HG03571 (cell line): ENCODE measurements at regions not wholly inside any gene's neighbourhood (a gene's known extent, or its start where the extent isn't known, plus 50 kb on each side); places are given as distances from the start of the nearest gene placed in this dataset.

Experiments used
- ATAC-seq: cut with Tn5 transposase; IDR thresholded peaks from one replicate; pipeline ENCODE4 v1.9.1; 2021; ENCODE audit not compliant: unreplicated experiment

- no peak for ATAC-seq
These were observed 258.3 kb upstream of the TCF21 start for GRCh38 chr6:133630651-133631050.

DNA sequence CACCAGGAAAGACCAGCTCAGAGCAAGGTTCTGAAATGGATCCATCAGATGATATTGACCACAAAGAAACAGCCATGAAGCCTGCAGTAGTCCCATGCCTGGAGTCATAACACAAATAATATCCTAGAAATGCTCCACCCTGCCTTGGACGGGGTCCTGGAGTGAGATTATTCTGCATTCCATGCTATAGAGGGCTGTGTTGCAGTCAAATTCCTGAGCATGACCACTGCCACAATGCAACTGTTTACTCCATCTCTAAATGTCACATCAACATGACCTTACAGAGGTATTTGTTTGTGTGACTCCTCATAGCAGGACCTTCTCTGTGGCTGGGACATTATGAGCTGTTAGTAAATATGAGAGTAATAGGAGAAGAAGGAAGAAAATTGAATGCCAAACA is 257.5 kb upstream of the TCF21 start:
- ATAC-seq = no peak

DNA sequence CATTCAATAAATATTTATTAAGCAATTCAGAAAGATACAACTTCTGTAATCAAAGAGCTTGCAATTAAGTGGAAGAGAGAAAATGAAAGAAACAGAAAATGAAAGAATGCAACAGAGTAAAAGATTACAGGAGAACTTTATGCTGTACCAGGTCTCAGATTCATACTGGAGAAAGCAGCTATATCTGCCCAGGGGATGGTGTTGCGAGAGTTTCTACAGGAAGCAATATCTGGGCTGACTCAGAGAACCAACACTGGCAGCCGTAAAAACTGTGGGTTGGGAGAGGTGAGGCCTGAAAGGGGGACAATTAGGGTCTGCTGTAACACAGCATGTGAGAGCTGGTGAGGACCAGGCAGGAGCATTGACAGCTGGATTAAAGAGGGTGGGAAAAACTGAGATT is 256.7 kb upstream of the TCF21 start:
- ATAC-seq = no peak

- ATAC-seq = no peak
These were observed 256.0 kb upstream of the TCF21 start for GRCh38 chr6:133632906-133633305.

DNA sequence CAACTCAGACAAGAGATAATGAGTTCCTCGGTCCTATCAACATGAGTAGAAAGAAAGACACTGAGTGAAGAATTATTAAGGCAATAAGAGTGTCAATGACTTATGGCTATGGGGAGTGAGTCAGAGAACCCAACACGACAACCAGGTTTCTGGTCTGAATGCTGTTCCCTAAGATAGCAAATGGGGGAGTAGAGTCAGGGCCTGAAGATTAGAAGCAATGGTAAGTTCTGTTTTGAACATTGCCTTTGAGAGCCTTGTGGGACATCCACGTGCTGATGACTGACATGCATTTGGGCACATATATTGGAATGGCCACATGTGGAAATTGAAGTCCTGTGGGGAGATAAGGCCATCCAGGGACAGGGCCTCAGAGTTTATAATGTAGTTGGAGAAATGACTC is 254.4 kb upstream of the TCF21 start:
- no peak for ATAC-seq

- no peak for ATAC-seq
These were observed 253.5 kb upstream of the TCF21 start for GRCh38 chr6:133635447-133635846.

- no peak for ATAC-seq
These were observed 251.5 kb upstream of the TCF21 start for GRCh38 chr6:133637436-133637835.

DNA sequence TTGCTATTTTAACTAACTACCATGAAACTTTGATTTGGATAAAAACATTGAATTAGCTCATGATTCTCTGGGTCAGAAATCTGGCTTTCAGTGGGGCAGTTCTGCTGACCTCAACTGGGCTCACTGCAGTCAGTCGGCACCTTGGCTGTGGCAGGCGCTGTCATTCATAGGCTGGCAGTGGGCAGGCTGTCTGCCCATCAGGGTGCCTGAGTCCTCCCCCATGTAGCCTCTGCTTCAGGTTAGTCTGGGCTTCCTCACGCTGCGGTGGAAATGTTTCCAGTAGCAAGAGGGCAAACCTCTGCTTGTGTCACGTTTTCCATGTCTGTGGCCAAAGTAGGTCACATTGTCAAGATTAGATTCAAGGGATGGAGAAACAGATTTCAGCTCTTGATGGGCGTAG is 251.0 kb upstream of the TCF21 start:
- ATAC-seq = no peak

DNA sequence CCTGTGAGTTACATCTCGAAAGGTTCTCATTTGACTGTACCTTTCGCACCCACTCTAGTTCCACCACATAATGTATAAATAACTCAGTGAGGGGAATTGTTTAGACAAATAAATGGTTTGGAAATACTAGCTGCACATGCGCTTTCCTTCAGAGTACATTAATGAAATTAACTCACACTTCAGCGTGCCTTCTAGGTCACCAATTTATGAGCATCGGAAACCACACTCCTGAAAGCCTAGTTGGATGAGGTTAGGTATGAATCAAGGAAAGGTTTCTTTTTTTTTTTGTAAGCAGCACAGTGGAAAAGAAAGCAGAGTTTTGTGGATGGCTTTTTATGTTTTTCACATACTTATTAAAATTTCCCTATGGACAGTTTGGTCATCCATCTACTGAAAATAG is 247.8 kb upstream of the TCF21 start:
- no peak for ATAC-seq

- ATAC-seq = no peak
These were observed 244.4 kb upstream of the TCF21 start for GRCh38 chr6:133644548-133644891.

- ATAC-seq = no peak
These were observed 243.9 kb upstream of the TCF21 start for GRCh38 chr6:133644892-133645619.

GRCh38 chr6:133645966-133646740 is 242.8 kb upstream of the TCF21 start:
- ATAC-seq = no peak

GRCh38 chr6:133648581-133648980 is 240.3 kb upstream of the TCF21 start:
- no peak for ATAC-seq

DNA sequence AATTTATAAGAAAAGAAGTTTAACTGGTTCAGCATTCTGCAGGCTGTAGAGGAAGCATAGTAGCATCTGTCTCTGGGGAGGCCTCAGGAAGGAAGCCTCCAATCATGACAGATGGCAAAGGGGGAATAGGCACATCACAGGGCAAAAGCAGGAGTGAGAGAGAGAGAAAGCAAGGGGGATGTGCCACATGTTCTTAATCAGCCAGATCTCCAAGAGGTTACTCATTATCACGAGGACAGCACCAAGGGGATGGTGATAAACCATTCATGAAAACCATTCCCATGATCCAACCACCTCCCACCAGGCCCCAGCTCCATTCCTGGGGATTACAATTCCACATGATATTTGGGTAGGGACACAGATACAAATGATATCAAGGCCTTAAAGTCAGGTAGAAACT is 217.5 kb upstream of the TCF21 start:
- no peak for ATAC-seq

DNA sequence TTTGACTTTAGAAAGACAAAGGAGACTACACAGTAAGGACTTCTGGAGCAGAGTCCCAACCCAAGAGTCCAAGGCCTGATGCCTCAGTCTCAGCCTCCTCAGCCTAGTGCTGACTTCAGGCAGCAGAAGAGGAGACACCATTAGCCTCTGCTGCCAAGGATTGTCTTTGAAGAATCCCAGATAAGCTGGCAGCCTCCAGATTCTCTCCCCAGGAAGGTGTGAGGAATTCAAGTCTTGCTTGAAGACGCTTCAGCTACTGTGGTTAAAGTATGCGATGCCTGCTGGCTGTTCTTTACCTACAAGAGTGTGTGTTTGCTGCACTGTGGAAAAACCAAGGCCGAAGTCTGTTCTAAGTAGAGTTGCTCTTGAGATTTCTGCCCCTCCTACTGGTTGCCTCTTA is 215.9 kb upstream of the TCF21 start:
- no peak for ATAC-seq

DNA sequence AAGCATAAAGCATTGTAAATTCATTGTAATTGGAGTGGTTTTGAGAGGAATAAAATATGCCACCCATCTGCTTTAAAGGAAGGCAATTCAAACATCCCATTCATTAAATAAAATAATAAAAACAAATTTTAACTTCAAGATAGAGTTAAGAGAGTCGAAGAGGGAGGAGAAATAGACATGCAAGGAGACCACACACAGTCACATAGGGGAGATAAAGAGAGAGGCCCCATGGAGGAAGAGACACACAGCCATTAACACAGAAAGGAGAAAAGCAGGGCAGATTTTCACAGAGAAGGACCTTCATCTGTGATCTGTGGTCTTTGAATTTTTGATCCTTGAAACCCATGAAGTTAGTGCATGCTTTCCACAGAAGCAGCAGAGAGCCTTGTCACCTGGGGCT is 214.3 kb upstream of the TCF21 start:
- no peak for ATAC-seq

GRCh38 chr6:133680994-133681393 is 207.9 kb upstream of the TCF21 start:
- no peak for ATAC-seq

DNA sequence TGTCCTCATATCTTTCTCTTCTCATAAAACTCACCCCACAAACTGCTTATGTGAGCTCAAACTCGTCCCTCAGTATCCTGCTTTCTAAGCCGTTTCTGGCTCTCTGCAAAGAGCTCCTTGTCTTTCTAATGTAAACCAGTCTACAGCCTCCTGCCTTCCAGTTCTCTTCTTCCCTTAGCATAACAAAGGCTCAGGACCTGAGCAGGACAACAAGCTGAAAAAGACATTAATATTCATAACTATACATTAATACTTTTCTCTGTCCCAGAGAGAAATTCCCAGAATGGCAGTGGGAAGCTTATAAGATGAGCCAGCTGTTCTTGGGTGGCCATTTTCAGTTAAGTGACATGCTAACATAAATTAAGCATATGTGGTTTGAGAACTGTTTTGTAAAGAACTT is 207.0 kb upstream of the TCF21 start:
- ATAC-seq = no peak

DNA sequence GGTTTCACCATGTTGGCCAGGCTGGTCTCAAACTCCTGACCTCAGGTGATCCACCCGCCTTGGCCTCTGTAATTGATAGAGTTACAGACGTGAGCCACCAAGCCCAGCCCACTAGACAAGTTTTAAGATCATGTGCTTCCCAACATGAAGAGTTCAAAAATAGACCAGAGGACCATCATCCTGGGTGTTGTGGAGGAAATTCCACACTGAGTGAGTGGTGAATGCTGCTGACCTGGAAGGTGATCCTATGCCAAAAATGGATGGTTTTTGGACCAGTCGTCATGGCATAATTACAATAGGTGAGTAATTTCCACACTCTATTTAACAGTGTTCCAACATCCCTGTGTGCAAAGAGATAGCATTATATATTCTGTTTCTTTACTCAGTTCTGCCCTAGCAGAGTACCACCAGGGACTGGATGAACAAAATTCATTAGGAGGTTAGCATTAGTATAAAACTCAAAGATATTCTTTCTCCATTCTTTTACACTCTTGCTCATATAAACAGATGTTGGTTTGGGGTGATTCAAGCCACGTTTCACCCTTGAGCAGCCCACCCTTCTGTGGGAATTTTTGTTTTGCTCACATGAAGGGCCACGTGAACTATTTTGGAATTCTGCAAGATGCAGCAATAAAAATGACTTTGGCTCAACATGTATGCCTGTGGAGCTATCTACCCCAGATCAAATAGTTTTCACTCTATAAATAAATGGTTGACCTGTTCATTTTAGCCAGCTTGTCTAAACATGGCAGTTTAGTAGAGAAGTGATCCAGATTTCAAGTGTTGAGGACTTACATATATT is 206.2 kb upstream of the TCF21 start:
- ATAC-seq = no peak

DNA sequence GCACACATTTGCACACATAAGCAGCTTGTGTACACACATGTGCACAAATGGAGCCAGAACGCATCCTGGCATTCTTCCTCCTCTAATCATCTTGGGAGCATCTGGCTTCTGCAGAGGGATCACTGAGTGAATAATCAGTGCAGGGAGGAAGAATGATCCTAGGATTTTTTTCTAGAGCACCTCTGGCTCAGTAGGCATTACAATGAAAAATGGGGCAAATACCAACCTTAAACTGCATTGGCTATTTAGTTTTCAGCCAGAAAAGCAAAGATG is 205.7 kb upstream of the TCF21 start:
- ATAC-seq = no peak

DNA sequence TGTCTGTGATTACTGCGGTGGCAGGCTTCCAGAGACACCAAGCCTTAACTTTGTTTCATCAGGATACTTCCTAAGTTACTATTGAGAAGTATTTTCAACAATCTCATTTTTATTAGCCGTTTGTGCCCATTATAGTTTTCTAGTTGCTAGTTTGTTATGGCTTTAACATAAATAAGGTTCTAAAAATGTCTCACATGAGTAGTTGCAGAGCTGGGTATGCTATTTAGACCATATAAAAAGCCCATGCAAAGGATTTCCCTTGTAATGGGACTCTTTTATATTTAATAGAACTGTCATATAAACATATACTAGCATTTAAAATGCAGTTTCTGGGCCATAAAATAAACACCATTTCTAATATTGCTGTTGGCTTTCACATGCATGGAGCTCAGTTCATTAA is 205.3 kb upstream of the TCF21 start:
- no peak for ATAC-seq
